GM18520 (cell line): ENCODE measurements at regions not wholly inside any gene's neighbourhood (a gene's known extent, or its start where the extent isn't known, plus 50 kb on each side); places are given as distances from the start of the nearest gene placed in this dataset.
"Not testable (repeated sequence)": the region's sequence is repeated elsewhere in the genome, so short reads cannot be mapped to it uniquely, and the experiment has no call there.

ENCODE experiments used
- ATAC-seq: cut with Tn5 transposase; IDR thresholded peaks from one replicate; pipeline ENCODE4 v1.9.1; 2021; ENCODE audit not compliant: unreplicated experiment

DNA sequence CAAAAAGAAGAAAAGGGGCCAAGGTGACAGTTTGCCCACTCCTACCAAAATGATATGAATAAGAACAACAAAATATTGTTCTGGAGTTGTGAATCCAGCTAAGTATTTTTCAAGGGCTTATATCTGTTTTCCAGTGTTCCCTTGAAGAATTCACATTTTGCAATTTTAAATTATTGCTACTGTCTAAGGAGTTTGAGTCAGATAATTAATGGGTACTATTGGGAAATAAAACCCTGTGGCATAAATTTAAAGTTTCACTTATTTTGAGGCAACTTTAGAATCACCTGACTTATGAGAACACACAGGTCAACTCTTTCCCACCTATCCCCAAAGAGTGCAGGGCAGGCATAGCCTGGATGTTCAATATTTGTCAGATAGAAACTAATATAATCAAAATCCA, 188.0 kb upstream of the GHR start:
- ATAC-seq, result no peak

DNA sequence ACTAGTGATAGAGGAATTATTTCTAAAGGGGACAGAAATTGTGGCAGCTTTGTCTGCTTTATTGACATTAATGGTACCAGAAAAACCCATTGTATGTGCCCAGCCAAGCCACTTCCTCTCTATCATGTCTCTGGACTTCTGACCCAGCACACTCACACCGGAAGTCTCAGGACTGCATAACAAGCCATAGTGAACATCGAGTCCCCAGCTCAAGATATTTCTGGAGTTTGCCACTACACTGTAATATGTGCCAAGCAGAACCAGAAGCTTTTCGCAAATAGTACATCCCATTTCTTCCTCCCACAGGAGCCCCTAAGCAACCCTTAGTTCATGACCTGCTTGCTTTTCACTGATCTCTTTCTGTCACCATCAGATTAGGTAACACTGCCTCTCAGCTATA, 187.4 kb upstream of the GHR start:
- no peak for ATAC-seq

GRCh38 chr5:42241636-42242035, 181.6 kb upstream of the GHR start:
- ATAC-seq, result no peak

- no peak for ATAC-seq
These were observed 181.0 kb upstream of the GHR start for GRCh38 chr5:42242210-42242609.

GRCh38 chr5:42242881-42243485, 180.3 kb upstream of the GHR start:
- ATAC-seq, result no peak

GRCh38 chr5:42252306-42252705, 170.9 kb upstream of the GHR start:
- no peak for ATAC-seq

- ATAC-seq, result not testable (repeated sequence)
These were observed 163.3 kb upstream of the GHR start for GRCh38 chr5:42259914-42260313.

- no peak for ATAC-seq
These were observed 156.1 kb upstream of the GHR start for GRCh38 chr5:42267091-42267490.

- not testable (repeated sequence) for ATAC-seq
These were observed 155.1 kb upstream of the GHR start for GRCh38 chr5:42268170-42268569.

DNA sequence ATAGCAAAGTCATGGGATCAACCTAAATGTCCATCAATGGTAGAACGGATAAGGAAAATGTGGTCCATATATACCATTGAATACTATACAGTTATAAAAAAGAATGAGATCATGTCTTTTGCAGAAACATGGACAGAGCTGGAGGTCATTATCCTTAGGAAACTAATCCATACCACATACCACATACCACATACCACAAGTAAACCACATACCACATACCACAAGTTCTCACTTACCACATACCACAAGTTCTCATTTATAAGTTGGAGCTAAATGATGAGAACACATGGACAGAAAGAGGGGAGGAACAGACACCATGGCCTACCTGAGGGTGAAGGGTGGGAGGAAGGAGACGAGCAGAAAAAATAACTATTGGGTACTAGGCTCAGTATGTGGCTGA, 154.6 kb upstream of the GHR start:
- ATAC-seq, result no peak

DNA sequence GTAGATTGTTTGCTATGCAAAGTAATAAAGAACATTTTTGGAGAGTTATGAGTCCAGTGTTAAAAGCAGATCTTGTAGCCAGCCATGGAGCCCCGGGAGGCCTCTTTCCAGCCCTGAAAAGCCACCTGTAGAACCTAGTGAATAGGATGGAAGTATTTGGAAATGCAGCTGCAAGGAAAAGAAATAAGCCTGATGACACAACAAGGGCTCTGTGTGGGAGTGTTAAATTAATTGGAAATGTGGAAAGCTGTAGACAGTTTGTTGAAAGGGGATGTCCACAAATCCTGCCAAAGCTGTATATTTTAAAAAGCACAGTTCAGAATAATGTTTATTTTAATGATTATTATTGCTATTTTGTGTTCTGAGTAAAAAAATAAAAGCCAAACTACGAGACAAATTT, 152.5 kb upstream of the GHR start:
- ATAC-seq, result no peak

GRCh38 chr5:42274913-42275312, 148.3 kb upstream of the GHR start:
- ATAC-seq, result no peak

GRCh38 chr5:42277293-42277692, 145.9 kb upstream of the GHR start:
- ATAC-seq, result no peak

DNA sequence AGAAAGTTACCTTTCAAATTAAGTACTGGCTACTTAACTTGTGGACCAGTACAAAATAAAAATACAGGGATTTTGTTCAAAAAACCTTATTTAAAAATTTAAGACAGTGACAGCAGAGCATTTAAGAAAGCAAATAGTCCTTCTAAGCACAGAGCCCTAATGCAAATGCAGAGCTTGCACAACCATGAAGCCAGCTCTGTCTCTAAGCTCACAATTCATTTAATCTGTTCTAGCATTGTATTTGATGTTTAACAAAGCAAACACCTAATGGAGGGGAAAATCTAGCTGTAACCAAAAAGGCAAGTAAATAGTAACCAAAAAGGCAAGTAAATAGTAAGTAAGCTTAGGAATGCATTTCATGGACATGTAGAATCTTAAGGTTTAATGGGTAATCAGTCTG, 138.7 kb upstream of the GHR start:
- ATAC-seq, result no peak

DNA sequence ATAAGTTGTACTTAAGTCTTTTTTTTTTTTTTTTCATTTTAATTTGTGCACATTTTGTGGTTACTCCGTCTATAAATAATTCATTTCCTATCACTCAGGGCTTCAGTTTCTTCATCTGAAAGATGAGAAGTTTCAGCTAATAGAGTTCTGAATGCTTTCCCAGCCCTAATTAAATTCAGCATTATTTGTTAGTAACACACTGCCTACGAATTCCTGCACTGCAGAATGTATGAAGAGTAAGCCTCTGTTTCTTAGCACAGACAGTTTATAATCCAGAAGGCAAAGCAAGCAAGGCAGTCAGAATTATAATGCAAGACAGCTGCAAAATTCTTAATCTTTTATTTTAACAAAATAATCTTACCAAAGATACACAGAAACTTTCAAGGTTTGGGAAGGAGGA, 138.0 kb upstream of the GHR start:
- ATAC-seq, result no peak

GRCh38 chr5:42300496-42300895, 122.7 kb upstream of the GHR start:
- no peak for ATAC-seq

DNA sequence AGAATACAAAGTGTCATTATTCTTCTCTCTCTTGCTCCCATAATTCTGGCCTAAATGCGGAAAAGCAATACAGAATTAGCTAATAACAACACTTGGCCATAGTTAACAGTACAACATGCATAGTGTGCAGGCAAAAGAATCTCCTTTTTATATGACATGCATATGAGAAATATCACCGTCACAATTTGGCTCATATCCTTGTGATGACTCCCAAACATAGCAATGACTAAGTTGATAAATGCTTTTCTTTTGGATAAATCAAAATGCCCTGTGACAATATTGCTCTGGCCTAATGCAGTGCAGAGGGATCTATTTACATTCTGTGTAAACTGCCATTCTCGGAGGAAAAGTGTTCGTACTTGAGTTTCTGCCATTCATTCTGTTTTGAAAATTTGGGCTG, 121.9 kb upstream of the GHR start:
- ATAC-seq, result no peak

DNA sequence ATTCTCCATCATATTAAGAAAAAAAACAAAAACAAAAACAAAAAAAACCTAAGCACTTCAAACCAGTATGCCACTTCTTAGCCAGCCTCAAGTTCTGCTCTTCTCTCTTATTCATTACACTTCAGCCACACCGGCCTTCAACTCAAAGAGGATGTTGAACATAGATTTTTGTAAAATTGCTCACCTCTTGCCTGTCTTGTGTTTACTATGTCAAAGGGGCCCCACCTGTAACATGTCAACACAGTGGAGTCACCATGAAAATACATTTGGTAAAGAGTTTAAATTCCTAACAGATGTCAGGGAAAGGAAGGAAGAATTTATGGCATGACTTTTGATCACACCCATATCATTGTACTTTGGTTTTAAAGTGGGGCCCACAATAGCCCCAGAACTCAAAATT, 121.1 kb upstream of the GHR start:
- ATAC-seq, result no peak

GRCh38 chr5:42306287-42306686, 117.0 kb upstream of the GHR start:
- no peak for ATAC-seq

- no peak for ATAC-seq
These were observed 113.4 kb upstream of the GHR start for GRCh38 chr5:42309865-42310264.

DNA sequence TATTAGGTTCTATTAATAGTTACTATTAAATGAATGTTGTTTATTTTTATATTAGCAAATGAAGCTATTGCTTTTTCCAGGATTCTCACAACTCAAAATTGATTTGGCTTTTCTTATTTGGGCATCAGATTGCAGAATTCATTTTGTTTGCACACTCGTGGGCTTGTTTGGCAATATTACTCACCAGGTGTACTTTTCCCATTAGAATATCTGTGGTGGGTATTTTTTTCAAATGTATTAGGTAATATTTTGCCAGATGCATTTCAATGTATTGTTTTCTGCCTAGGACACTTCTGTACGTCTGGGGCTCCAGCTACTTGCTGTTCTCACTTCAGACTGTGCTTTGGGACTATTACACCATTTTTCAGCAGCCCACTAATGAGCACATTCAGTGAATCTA, 108.0 kb upstream of the GHR start:
- ATAC-seq, result no peak

- ATAC-seq, result no peak
These were observed 105.7 kb upstream of the GHR start for GRCh38 chr5:42317575-42317974.

- not testable (repeated sequence) for ATAC-seq
These were observed 103.7 kb upstream of the GHR start for GRCh38 chr5:42319546-42319945.

DNA sequence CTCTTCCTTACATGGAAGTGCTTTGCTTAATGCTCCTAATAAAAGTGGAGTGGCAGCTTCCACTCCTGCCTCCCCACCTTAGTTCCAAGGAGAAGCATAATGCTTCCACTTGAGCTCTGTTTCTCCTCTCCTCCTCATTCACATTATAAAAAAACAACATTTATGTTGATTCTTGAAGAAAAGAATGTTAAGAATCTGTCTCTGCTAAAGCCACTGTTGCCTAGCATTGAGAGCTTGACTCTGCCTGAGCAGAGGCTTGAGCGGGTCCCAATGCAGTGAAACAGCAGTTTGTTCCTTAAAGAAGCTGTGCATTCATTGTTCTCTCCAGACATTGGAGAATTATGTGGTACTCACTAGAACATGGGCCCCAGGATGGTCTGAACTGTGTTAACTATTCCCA, 101.5 kb upstream of the GHR start:
- no peak for ATAC-seq
